ENCODE measurements at regions not wholly inside any gene's neighbourhood (a gene's known extent, or its start where the extent isn't known, plus 50 kb on each side); places are given as distances from the start of the nearest gene placed in this dataset.

DNA sequence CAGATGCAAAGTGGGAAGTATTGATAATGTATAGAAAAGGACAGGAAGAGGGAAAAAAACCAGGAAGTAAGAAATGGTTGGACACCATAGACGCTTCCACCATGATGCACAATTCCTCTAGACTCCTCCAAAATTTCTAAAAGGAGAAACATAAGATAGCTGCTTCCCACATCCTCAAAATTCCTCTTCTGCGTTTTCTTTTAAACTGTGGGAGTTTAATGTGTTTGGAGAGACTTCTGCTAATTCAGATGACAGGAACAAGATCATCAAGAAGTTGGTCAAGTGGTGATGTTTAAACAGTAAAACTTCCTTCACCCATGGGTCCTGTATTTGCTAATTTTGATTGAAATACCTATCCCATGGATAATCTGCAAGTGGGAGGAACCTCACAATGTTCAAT, 130.2 kb downstream of the IRS2 start:
- TF ChIP-seq, protein P1, sequence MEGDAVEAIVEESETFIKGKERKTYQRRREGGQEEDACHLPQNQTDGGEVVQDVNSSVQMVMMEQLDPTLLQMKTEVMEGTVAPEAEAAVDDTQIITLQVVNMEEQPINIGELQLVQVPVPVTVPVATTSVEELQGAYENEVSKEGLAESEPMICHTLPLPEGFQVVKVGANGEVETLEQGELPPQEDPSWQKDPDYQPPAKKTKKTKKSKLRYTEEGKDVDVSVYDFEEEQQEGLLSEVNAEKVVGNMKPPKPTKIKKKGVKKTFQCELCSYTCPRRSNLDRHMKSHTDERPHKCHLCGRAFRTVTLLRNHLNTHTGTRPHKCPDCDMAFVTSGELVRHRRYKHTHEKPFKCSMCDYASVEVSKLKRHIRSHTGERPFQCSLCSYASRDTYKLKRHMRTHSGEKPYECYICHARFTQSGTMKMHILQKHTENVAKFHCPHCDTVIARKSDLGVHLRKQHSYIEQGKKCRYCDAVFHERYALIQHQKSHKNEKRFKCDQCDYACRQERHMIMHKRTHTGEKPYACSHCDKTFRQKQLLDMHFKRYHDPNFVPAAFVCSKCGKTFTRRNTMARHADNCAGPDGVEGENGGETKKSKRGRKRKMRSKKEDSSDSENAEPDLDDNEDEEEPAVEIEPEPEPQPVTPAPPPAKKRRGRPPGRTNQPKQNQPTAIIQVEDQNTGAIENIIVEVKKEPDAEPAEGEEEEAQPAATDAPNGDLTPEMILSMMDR (IDR thresholded peaks at IDR 0.05) = no peak

DNA sequence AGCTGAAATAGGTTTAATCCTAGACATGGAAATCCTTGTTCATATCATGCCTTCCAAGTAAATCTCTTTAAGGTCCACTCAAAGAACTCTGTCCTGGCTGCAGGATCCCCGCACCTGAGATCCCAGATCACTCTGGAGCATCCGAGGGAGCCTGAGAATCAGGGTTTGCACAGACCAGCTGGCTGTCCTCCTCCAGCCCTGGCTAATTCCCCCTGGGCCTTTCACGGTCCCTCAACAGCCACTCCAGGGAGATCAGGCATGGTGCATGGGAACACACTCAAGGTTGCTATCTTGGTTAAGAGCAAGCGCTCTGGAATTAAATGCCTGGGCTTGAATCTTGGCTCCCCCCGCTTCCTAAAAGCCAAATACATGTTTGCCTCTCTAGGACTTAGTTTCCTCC, 130.8 kb downstream of the IRS2 start:
- TF ChIP-seq, protein P1 (IDR thresholded peaks at IDR 0.05) = no peak

DNA sequence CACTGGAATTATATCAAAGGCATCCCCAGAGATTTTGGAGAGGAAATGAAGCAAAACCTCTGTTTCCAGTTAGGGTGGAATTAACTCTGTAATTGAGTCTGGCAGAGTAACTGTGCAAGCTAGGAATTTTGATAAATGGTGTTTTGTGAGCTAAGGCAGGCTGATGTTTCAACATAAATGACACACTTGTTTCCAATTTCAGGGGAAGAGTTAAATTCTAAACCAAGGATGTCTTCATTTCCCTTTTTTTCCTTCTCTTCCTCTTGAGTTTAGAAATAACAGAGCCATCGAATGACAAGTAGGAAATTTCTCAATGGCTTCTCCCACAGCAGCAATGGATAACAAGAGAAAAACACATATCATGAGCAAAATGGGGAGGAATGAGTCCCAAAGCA, 131.2 kb downstream of the IRS2 start:
- TF ChIP-seq, protein P1 (IDR thresholded peaks at IDR 0.05) = no peak

DNA sequence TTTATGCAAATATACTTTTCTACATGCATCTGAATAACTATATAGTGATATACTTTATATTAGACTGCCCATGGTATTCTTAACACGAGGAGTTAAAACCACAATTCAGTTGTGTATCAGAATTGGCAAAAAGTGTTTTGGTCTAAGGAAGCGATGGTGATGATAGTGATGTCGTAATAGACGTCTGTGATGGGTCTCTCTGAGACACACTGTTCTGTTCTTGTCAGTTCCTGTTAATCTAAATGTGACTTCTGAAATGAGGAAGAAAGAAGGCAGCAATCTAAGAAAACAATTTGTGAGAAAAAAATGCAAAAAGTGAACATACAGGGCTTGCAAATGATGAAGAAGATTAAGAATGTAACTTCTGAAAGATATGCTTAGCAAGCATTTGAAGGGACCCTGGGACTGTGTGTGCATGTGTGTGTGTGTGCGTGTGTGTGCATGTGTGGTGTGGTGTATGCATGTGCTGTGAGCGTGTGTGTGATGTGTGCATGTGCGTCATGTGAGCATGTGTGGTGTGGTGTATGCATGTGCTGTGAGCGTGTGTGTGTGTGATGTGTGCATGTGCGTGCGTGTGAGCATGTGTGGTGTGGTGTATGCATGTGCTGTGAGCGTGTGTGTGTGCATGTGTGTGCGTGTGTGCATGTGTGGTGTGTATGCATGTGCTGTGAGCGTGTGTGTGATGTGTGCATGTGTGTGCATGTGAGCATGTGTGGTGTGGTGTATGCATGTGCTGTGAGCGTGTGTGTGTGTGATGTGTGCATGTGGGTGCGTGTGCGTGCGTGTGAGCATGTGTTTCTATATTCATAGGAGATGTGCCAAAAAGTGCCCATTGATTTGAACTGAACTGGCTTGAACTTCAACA, 131.8 kb downstream of the IRS2 start:
- TF ChIP-seq, protein P1 (IDR thresholded peaks at IDR 0.05) = no peak

DNA sequence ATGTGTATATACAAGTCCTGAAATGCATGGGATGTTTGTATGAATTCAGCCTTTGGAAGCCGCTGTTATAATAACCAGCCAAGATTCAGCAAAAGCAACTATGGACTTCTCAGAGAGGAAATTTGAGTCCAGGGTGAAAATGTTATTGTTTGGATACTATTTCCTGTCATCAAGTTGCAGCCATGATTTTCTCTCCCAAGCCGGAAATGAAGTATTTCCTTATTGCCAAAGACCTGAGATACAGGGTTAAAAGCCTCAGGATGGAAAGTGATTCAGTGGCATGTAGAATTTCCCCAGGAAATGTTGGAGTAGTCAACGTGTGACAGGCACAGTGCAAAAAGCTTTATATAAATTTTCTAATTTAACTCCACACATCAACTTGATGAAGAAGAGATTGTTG, 133.9 kb downstream of the IRS2 start:
- TF ChIP-seq, protein P1 (IDR thresholded peaks at IDR 0.05) = no peak

DNA sequence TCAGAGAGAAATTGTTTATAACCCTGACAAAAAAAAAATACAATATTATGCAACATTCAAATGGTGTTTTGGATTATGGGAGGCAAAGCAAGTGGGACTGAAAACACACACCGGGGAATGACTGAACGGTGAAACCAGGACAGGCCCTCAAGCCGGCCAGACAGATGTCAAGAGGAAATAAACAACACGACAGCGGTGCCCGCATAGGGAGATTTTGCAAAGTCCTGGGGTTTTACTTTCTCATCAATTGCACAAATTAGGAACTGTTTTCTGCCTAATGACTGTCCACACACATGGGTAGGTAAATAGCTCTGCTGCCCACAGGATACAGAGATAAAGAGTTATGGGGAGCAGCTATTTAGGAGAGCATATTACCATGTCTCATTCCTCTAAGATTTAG, 134.5 kb downstream of the IRS2 start:
- TF ChIP-seq, protein P1 (IDR thresholded peaks at IDR 0.05) = no peak

DNA sequence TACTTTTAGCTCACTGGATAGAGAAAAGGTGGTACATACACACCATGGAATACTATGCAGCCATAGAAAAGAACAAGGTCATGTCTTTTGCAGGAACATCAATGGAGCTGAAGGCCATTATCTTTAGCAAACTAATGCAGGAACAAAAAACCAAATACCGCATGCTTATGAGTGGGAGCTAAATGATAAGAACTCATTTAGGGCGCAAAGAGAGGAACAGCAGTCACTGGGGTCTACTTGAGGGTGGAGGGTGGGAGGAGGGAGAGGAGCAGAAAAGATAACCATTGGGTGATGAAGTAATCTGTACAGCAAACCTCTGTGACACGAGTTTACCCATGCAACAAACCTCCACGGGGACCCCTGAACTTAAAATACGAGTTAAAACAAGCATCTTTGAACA, 135.1 kb downstream of the IRS2 start:
- TF ChIP-seq, protein P1 (IDR thresholded peaks at IDR 0.05) = no peak

Measured in LNCAP (cell line).